OCI-LY7 (cell line): ENCODE measurements at regions not wholly inside any gene's neighbourhood (a gene's known extent, or its start where the extent isn't known, plus 50 kb on each side); places are given as distances from the start of the nearest gene placed in this dataset.

Experiments used
- BruUV-seq: library from RNA; stranded (reverse); fragments of 400-500 nt; replicated peaks from 2 replicates; lab custom pipeline; 2021; lab: Mats Ljungman, UMichigan
- CTCF ChIA-PET: fragments of 300-600 bp; sonication (Branson Sonifier 250); formaldehyde crosslinking; loops from one replicate; lab custom pipeline; 2022; ENCODE audit warnings: antibody characterized with exemption; ENCODE audit not compliant: unreplicated experiment; lab: Charles Lee
- POLR2A ChIA-PET: fragments of 300-600 bp; sonication (Branson Sonifier 250); formaldehyde crosslinking; loops from one replicate; lab custom pipeline; 2022; ENCODE audit warnings: antibody characterized with exemption; lab: Charles Lee
- DNase-seq: peaks from one replicate; pipeline ENCODE4 v3.0.0-alpha.2; 2015; ENCODE audit warnings: low spot score
- H2AFZ ChIP-seq: fragments of 200-600 bp; sonication (generic), shearing (Covaris generic); 2 replicates; pipeline ENCODE4 v1.6.1; 2014; ENCODE audit warnings: mild to moderate bottlenecking, antibody characterized with exemption, low read length, moderate library complexity
- H3K27ac ChIP-seq: fragments of 200-600 bp; sonication (generic); 2 replicates; pipeline ENCODE4 v1.5.1; 2014; ENCODE audit warnings: mixed run types, low read depth, mild to moderate bottlenecking, moderate library complexity, low read length, inconsistent platforms; ENCODE audit not compliant: poor library complexity, severe bottlenecking
- H3K36me3 ChIP-seq: fragments of 200-600 bp; sonication (generic); 2 replicates; pipeline ENCODE4 v1.6.1; 2014; ENCODE audit warnings: mild to moderate bottlenecking, antibody characterized with exemption, low read length, moderate library complexity, mixed read lengths; ENCODE audit not compliant: insufficient read depth
- H3K4me1 ChIP-seq: fragments of 200-600 bp; sonication (generic); 2 replicates; pipeline ENCODE4 v1.5.1; 2014; ENCODE audit warnings: mild to moderate bottlenecking, low read length; ENCODE audit not compliant: insufficient read depth, poor library complexity, severe bottlenecking
- H3K4me2 ChIP-seq: fragments of 200-600 bp; sonication (generic); 2 replicates; pipeline ENCODE4 v1.6.1; 2014; ENCODE audit warnings: mild to moderate bottlenecking, low read length
- H3K4me3 ChIP-seq: fragments of 200-600 bp; sonication (generic); 2 replicates; pipeline ENCODE4 v1.5.1; 2014; ENCODE audit warnings: mild to moderate bottlenecking, low read depth, low read length; ENCODE audit not compliant: poor library complexity, severe bottlenecking
- H3K79me2 ChIP-seq: fragments of 200-600 bp; sonication (generic); 2 replicates; pipeline ENCODE4 v1.6.1; 2016; ENCODE audit warnings: low read depth, mild to moderate bottlenecking, low read length, moderate library complexity, mixed read lengths; ENCODE audit not compliant: insufficient read depth
- H3K9me2 ChIP-seq: fragments of 200-600 bp; sonication (generic); 2 replicates; pipeline ENCODE4 v1.6.1; 2016; ENCODE audit warnings: mild to moderate bottlenecking, low read length, mixed read lengths; ENCODE audit not compliant: insufficient read depth
- H3K9me3 ChIP-seq: fragments of 200-600 bp; sonication (generic); 2 replicates; pipeline ENCODE4 v1.6.1; 2014; ENCODE audit warnings: mild to moderate bottlenecking, mixed run types, low read length, mixed read lengths
- H4K20me1 ChIP-seq: fragments of 200-600 bp; sonication (generic); 2 replicates; pipeline ENCODE4 v1.6.1; 2014; ENCODE audit warnings: mild to moderate bottlenecking, antibody characterized with exemption, low read length, moderate library complexity, mixed read lengths; ENCODE audit not compliant: insufficient read depth
- EZH2phosphoT487 ChIP-seq: fragments of 200-600 bp; sonication (generic); IDR thresholded peaks from 2 replicates; pipeline ENCODE4 v1.6.1; 2018; ENCODE audit warnings: low read depth, borderline replicate concordance, mild to moderate bottlenecking, mixed run types, antibody characterized with exemption, low read length, moderate library complexity, mixed read lengths
- intact Hi-C: fragments of 100-400 bp; cut with micrococcal nuclease; formaldehyde crosslinking; loops from one replicate; pipeline ENCODE4 v1.10.0; 2022; ENCODE audit not compliant: unreplicated experiment
- TF ChIP-seq, protein P1 (sequence below): fragments of 200-600 bp; sonication (generic); conservative IDR thresholded peaks from 2 replicates; pipeline ENCODE4 v1.5.1; 2014; ENCODE audit warnings: mild to moderate bottlenecking, antibody characterized with exemption, low read length, moderate library complexity, mixed read lengths

DNA sequence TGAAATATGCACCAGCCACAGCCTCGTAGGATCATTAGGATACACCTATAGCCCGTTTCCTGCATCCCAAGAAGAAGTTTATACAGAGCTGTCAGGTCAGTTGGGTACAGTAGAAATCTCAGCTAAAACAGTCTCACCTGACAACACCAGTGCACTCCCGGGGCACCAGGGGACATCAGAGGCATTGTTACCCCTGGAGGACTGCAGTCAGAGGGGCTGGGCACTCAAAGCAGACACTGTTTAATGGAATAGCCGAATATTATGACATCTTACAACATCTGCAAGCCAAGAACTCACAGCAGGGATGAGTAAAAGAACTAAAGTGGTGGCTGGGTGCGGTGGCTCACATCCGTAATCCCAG, 93.0 kb upstream of the ID2 start:
- Histone ChIP-seq H3K79me2 (no peaks in the 10 kb centered on the region), H3K9me2 (no peaks in the 10 kb centered on the region), H3K4me3 (no peak overlapping the region), H2AFZ (no peak overlapping the region), H3K4me2 (peak overlapping the region; percentile 14; the same call in 1 of the 2 replicates), H3K4me1 (peaks cover 60% of the 10 kb centered on the region), H4K20me1 (no peaks in the 10 kb centered on the region), H3K36me3 (no peaks in the 10 kb centered on the region), H3K9me3 (no peaks in the 10 kb centered on the region), H3K27ac (peak overlapping the region; percentile 23)
- ChIA-PET CTCF (no interaction called here), POLR2A (interaction anchor here (0.6 to 1.2 kb wide), 3 partner anchors 14 to 118 kb away, joined by 3 read pairs; no protein-coding TSS in a partner anchor)
- no TSS peak for BruUV-seq
- no peak for TF ChIP-seq EZH2phosphoT487
- TF ChIP-seq, protein P1, sequence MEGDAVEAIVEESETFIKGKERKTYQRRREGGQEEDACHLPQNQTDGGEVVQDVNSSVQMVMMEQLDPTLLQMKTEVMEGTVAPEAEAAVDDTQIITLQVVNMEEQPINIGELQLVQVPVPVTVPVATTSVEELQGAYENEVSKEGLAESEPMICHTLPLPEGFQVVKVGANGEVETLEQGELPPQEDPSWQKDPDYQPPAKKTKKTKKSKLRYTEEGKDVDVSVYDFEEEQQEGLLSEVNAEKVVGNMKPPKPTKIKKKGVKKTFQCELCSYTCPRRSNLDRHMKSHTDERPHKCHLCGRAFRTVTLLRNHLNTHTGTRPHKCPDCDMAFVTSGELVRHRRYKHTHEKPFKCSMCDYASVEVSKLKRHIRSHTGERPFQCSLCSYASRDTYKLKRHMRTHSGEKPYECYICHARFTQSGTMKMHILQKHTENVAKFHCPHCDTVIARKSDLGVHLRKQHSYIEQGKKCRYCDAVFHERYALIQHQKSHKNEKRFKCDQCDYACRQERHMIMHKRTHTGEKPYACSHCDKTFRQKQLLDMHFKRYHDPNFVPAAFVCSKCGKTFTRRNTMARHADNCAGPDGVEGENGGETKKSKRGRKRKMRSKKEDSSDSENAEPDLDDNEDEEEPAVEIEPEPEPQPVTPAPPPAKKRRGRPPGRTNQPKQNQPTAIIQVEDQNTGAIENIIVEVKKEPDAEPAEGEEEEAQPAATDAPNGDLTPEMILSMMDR, result no peak
- DNase-seq, result no peak
- intact Hi-C loops, result loop anchor here (10.0 kb wide), 1 partner anchor 956 kb away; no protein-coding TSS in a partner anchor

DNA sequence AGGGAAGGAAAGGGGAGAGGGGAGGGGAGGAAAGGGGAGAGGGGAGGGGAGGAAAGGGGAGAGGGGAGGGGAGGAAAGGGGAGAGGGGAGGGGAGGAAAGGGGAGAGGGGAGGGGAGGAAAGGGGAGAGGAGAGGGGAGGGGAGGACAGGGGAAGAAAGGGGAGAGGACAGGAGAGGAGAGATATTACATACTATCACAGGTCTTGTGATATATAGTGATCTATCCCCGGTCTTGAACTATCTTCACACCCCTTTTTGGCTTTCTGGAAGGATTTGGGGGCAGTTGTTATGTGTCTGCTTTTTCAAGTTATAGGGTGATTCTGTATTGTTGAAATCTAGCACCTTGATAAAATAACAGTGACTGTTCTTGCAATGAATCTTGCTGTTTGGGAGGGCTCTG, 92.1 kb upstream of the ID2 start:
- Histone ChIP-seq H3K9me3 (no peaks in the 10 kb centered on the region), H3K4me1 (peaks cover 50% of the 10 kb centered on the region), H3K4me2 (no peak overlapping the region), H3K79me2 (no peaks in the 10 kb centered on the region), H4K20me1 (no peaks in the 10 kb centered on the region), H3K36me3 (no peaks in the 10 kb centered on the region), H3K27ac (no peak overlapping the region), H2AFZ (no peak overlapping the region), H3K9me2 (no peaks in the 10 kb centered on the region), H3K4me3 (no peak overlapping the region)
- ChIA-PET CTCF (no interaction called here), POLR2A (no interaction called here)
- DNase-seq, result no peak
- BruUV-seq, result no TSS peak
- intact Hi-C loops, result loop anchor here (10.0 kb wide), 1 partner anchor 955 kb away; no protein-coding TSS in a partner anchor
- TF ChIP-seq, protein P1, result no peak
- no peak for TF ChIP-seq EZH2phosphoT487

DNA sequence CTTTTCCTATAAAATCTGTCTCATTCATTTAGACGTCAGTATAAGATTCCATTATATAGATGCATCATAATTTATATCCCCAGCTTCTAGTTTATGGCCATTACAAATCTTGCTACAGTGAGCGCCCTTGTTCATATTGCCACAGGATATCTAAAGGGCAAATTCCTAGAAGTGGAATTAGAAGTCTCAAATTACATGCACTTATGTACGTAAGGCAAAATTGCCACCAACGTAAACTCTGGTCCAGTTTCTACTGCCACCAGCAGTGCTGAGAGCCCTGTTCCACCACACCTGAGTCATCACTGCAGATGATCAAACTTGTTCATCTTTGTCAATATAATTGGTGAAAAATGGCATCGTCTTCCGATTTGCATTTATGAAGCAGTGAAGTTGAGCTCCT, 90.9 kb upstream of the ID2 start:
- DNase-seq, result no peak
- H3K4me2 ChIP-seq, result no peak overlapping the region

More for the DNA sequence above, 90.9 kb upstream of the ID2 start:
- CTCF ChIA-PET, result interaction anchor here (0.6 to 0.9 kb wide), 2 partner anchors 61 to 87 kb away, joined by 3 read pairs; no protein-coding TSS in a partner anchor
- no peak overlapping the region for H3K27ac ChIP-seq
- H3K4me1 ChIP-seq, result peaks cover 38% of the 10 kb centered on the region
- POLR2A ChIA-PET, result interaction anchor here (0.6 to 2.2 kb wide), 5 partner anchors 9 to 966 kb away, joined by 3 to 14 read pairs (median 3); no protein-coding TSS in a partner anchor
- H3K9me3 ChIP-seq, result no peaks in the 10 kb centered on the region
- intact Hi-C loops, result no loop called here
- BruUV-seq, result no TSS peak
- no peaks in the 10 kb centered on the region for H3K36me3 ChIP-seq
- TF ChIP-seq, protein P1, result no peak
- TF ChIP-seq EZH2phosphoT487, result no peak
- H2AFZ ChIP-seq, result no peak overlapping the region
- H3K4me3 ChIP-seq, result no peak overlapping the region
- no peaks in the 10 kb centered on the region for H3K79me2 ChIP-seq
- no peaks in the 10 kb centered on the region for H3K9me2 ChIP-seq
- no peaks in the 10 kb centered on the region for H4K20me1 ChIP-seq
